ENCODE measurements at regions not wholly inside any gene's neighbourhood (a gene's known extent, or its start where the extent isn't known, plus 50 kb on each side); places are given as distances from the start of the nearest gene placed in this dataset.
"Not testable (repeated sequence)": the region's sequence is repeated elsewhere in the genome, so short reads cannot be mapped to it uniquely, and the experiment has no call there.

GRCh38 chr2:43071599-43072550, 154.5 kb downstream of the ZFP36L2 start:
- DNase-seq (ENCODE audit: low read depth in 2 of 2) = no peak

GRCh38 chr2:43070676-43071502, 155.5 kb downstream of the ZFP36L2 start:
- DNase-seq (ENCODE audit: low read depth in 2 of 2) = no peak

GRCh38 chr2:43070030-43070429, 156.4 kb downstream of the ZFP36L2 start:
- DNase-seq (ENCODE audit: low read depth in 2 of 2) = no peak

- DNase-seq (ENCODE audit: low read depth in 2 of 2) = no peak
Measured at GRCh38 chr2:43068631-43069517, 157.5 kb downstream of the ZFP36L2 start.

- DNase-seq (ENCODE audit: low read depth in 2 of 2) = no peak
Measured at GRCh38 chr2:43068041-43068533, 158.3 kb downstream of the ZFP36L2 start.

- no peak for DNase-seq (ENCODE audit: low read depth in 2 of 2)
Measured at GRCh38 chr2:43067254-43068040, 159.0 kb downstream of the ZFP36L2 start.

- DNase-seq (ENCODE audit: low read depth in 2 of 2) = not testable (repeated sequence)
Measured at GRCh38 chr2:43066541-43067253, 159.7 kb downstream of the ZFP36L2 start.

- no peak for DNase-seq (ENCODE audit: low read depth in 2 of 2)
Measured at GRCh38 chr2:43065871-43066270, 160.5 kb downstream of the ZFP36L2 start.

- DNase-seq (ENCODE audit: low read depth in 2 of 2) = no peak
Measured at GRCh38 chr2:43065036-43065435, 161.4 kb downstream of the ZFP36L2 start.

- not testable (repeated sequence) for DNase-seq (ENCODE audit: low read depth in 2 of 2)
Measured at GRCh38 chr2:43063096-43063495, 163.3 kb downstream of the ZFP36L2 start.

GRCh38 chr2:43062058-43062457, 164.3 kb downstream of the ZFP36L2 start:
- no peak for DNase-seq (ENCODE audit: low read depth in 2 of 2)

- DNase-seq (ENCODE audit: low read depth in 2 of 2) = no peak
Measured at GRCh38 chr2:43060390-43061016, 165.9 kb downstream of the ZFP36L2 start.

GRCh38 chr2:43059183-43059897, 167.1 kb downstream of the ZFP36L2 start:
- peak; percentile 60 to 76 for DNase-seq (ENCODE audit: low read depth in 2 of 2)

GRCh38 chr2:43058726-43059110, 167.7 kb downstream of the ZFP36L2 start:
- DNase-seq (ENCODE audit: low read depth in 2 of 2) = no peak

GRCh38 chr2:43057742-43058725, 168.4 kb downstream of the ZFP36L2 start:
- DNase-seq (ENCODE audit: low read depth in 2 of 2) = no peak

- DNase-seq (ENCODE audit: low read depth in 2 of 2) = no peak
Measured at GRCh38 chr2:43057026-43057741, 169.2 kb downstream of the ZFP36L2 start.

- no peak for DNase-seq (ENCODE audit: low read depth in 2 of 2)
Measured at GRCh38 chr2:43055985-43056384, 170.4 kb downstream of the ZFP36L2 start.

Data from stimulated activated CD8-positive, alpha-beta memory T cell treated with anti-CD3 and anti-CD28 coated beads, Interleukin-15, amount 100 ng/mL, for 48 hours (primary cell).